Muscle of leg (tissue), 3 donors: ENCODE measurements at regions not wholly inside any gene's neighbourhood (a gene's known extent, or its start where the extent isn't known, plus 50 kb on each side); places are given as distances from the start of the nearest gene placed in this dataset.

Experiments used
- DNase-seq: peaks from one replicate; pipeline ENCODE4 v3.0.0; 2013
- H3K27ac ChIP-seq: one replicate; pipeline ENCODE4 v1.5.1; 2013; ENCODE audit warnings: mild to moderate bottlenecking, low read length, control low read depth
- H3K27me3 ChIP-seq: one replicate; pipeline ENCODE4 v1.6.1; 2013; ENCODE audit warnings: low read length; ENCODE audit not compliant: control insufficient read depth, insufficient read depth
- H3K36me3 ChIP-seq: one replicate; pipeline ENCODE4 v1.6.1; 2013; ENCODE audit warnings: low read length; ENCODE audit not compliant: control insufficient read depth, insufficient read depth
- H3K4me1 ChIP-seq: one replicate; pipeline ENCODE4 v1.6.1; 2013; ENCODE audit warnings: low read length; ENCODE audit not compliant: control insufficient read depth, insufficient read depth
- H3K4me3 ChIP-seq: one replicate; pipeline ENCODE4 v1.5.1; 2013; ENCODE audit warnings: low read length, control low read depth
- H3K9me3 ChIP-seq: replicated peaks from 2 replicates; pipeline ENCODE4 v1.6.1; 2013; ENCODE audit warnings: low read depth, low read length; ENCODE audit not compliant: control insufficient read depth
- WGBS: methylation state at CpG from one replicate; pipeline ENCODE4 v1.1.5; 2013; ENCODE audit warnings: missing lambda C conversion rate; ENCODE audit not compliant: insufficient coverage; 5-methylcytosine and 5-hydroxymethylcytosine counted together

DNA sequence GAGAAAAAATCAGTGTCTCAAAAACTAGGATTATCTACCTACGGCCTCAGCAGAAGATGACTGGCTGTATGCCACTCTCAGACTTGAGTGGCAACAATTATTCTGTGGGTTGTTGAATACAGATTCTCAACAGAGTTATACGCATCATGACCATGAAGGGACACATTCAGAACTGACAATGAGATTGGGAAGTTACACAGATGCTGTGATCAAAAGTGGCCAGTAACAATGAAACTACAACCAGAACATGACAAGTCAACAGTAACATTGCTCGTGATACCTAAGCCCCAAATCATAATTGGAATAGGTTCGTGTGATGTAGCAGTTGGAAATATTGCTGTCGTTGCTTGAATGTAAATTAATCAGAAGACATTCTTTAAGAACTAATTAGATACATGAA is 957.5 kb upstream of the CDH9 start:
- H3K27ac ChIP-seq, result no peak overlapping the region
- no peaks in the 10 kb centered on the region for H3K36me3 ChIP-seq
- WGBS, result no CpG with 5 or more reads among the region's 5 CpGs
- H3K9me3 ChIP-seq, result peaks cover 2% of the 10 kb centered on the region
- H3K27me3 ChIP-seq, result no peaks in the 10 kb centered on the region
- H3K4me3 ChIP-seq, result no peak overlapping the region
- H3K4me1 ChIP-seq, result no peaks in the 10 kb centered on the region
- DNase-seq, result no peak

DNA sequence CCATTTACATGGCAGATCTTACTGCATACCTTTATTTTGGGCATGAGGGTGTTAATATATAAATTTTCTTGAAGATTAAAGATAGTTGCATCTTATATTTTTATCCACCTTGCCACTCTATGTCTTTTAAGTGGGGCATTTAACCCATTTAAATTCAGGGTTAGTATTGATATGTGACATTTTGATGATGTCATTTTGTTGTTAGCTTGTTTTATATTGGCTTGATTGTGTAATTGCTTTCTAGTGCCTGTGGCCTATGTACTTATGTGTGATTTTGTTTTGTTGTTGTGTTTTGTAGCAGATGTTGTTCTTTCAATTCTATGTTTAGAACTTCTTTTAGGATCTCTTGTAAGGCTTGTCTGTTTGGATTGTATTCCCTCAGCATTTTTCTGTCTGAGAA is 939.9 kb upstream of the CDH9 start:
- H3K9me3 ChIP-seq, result peaks cover 5% of the 10 kb centered on the region
- DNase-seq, result no peak
- no peaks in the 10 kb centered on the region for H3K36me3 ChIP-seq
- no peaks in the 10 kb centered on the region for H3K4me1 ChIP-seq
- H3K27ac ChIP-seq, result no peak overlapping the region
- H3K4me3 ChIP-seq, result no peak overlapping the region
- H3K27me3 ChIP-seq, result no peaks in the 10 kb centered on the region

DNA sequence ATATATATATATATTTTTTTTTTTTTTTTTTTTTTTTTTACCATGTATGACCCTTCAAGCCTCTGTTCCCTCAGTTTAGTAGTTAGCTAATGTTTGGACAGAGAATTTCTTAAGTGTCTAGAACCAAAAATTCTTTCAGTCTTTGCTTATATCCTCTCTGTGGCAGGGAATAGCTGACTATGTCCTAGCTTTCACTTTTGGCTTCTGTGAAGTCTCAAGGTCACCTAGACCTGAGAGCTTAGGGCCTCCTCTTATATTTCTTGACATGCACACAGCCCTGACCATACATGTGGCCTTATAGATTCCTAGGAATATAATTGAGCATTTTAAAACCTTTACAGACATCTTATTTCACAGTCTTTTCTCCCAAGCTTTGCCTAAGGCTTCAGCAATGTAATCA is 930.8 kb upstream of the CDH9 start:
- no peaks in the 10 kb centered on the region for H3K4me1 ChIP-seq
- no peak overlapping the region for H3K27ac ChIP-seq
- no peaks in the 10 kb centered on the region for H3K27me3 ChIP-seq
- H3K4me3 ChIP-seq, result no peak overlapping the region
- DNase-seq, result peak; percentile 2
- no peaks in the 10 kb centered on the region for H3K36me3 ChIP-seq
- peaks cover 7% of the 10 kb centered on the region for H3K9me3 ChIP-seq

DNA sequence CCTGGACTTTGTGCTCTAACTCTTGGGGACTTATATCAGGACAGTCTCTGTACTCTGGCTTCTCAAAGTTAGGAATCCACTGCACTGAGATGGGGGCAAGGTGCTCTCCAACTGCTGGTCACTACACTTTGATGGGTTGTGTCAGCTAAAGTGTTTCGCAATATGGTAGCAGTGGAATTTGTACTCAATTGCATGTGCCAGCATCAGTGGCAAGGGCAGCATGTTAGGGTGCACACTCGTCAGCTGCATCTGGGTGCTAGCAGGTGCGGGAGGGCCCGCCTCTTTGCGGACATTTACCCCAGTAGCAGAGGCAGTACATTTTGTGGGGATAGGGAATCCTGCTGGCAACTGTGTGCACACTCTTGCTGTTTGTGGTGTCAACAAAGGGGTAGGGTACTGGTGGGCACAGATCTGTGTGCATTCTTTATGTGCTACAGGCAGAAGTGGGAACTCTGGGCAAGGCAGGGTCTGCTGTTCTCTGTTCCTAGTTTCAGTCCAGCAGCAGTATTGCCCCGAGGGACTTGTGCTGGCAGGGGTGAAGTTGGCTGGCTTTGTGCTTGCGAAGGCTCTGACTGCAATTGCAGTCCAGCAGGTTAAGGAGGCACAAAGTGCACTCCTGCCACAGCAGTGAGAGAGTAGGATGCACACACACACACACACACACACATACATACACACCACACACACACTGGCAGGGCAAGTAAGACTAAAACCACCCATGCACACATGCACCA is 924.8 kb upstream of the CDH9 start:
- WGBS, result 94% methylated on average over 6 of the region's 7 CpGs
- no peak overlapping the region for H3K27ac ChIP-seq
- H3K9me3 ChIP-seq, result peaks cover 15% of the 10 kb centered on the region
- no peaks in the 10 kb centered on the region for H3K36me3 ChIP-seq
- no peaks in the 10 kb centered on the region for H3K27me3 ChIP-seq
- no peaks in the 10 kb centered on the region for H3K4me1 ChIP-seq
- no peak for DNase-seq
- H3K4me3 ChIP-seq, result no peak overlapping the region

DNA sequence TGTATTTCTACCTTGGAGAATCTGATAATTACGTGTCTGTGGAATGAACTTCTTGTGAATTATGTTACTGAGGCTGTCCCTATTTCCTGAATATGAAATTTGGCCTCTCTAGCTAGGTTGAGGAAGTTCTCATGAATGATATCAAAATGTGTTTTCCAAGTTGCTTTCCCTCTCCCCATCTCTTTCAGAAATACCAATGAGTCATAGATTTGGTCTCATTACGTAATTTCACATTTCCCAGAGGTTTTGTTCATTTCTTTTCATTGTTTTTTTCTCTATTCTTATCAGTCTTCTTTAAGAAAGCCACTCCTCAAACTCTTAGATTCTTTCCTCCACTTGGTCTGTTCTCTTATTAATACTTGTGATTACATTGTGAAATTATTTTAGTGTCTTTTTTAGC is 923.8 kb upstream of the CDH9 start:
- no peaks in the 10 kb centered on the region for H3K27me3 ChIP-seq
- H3K36me3 ChIP-seq, result no peaks in the 10 kb centered on the region
- 50% methylated on average over 1 of the region's 2 CpGs for WGBS
- H3K27ac ChIP-seq, result no peak overlapping the region
- H3K9me3 ChIP-seq, result peaks cover 15% of the 10 kb centered on the region
- DNase-seq, result no peak
- no peaks in the 10 kb centered on the region for H3K4me1 ChIP-seq
- H3K4me3 ChIP-seq, result no peak overlapping the region

DNA sequence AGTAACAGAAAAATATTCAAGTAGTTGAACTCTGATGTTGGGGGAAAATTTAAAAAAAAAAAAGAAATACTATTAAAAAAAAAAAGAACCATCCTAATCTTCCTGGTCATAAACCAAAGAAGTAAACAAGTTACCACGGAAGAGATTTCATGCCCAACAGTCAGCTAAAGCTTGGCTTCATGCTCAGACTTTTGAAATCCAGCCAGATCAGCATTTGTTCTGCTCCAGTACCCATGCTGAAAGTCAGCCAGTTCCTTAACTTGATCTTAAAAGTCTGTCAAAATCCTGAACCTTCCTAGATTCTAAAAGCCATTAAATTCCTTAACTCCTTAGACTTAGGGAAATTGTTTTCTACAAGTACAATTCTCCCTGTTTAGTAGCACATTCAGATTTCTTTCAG is 908.7 kb upstream of the CDH9 start:
- Histone ChIP-seq H3K4me1 (no peaks in the 10 kb centered on the region), H3K4me3 (no peak overlapping the region), H3K9me3 (no peaks in the 10 kb centered on the region), H3K36me3 (no peaks in the 10 kb centered on the region), H3K27me3 (no peaks in the 10 kb centered on the region), H3K27ac (no peak overlapping the region)
- peak; percentile 7 for DNase-seq
- WGBS, result 63% methylated on average over 1 of the region's 1 CpG

DNA sequence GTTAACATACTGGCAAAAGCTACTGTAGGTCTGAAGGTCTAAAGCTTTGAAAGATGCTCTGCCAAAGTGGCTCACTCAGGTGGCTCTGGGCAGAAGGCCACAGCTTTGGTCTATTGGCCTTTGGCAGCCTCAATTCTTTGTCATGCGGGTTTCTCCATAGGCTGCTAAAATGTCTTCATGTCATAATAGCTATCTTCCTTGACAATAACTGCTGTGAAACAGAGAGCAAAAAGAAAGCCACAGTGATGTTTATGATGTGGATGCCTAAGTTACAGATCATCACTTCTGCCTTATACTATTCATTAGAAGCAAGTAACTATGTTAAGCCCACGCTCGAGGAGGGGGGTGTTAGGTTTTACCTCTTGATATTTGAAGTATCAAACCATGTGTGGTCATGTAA is 906.1 kb upstream of the CDH9 start:
- Histone ChIP-seq H3K27ac (no peak overlapping the region), H3K9me3 (no peaks in the 10 kb centered on the region), H3K4me1 (no peaks in the 10 kb centered on the region), H3K4me3 (no peak overlapping the region), H3K27me3 (no peaks in the 10 kb centered on the region), H3K36me3 (no peaks in the 10 kb centered on the region)
- no peak for DNase-seq
- no CpG with 5 or more reads among the region's 3 CpGs for WGBS

DNA sequence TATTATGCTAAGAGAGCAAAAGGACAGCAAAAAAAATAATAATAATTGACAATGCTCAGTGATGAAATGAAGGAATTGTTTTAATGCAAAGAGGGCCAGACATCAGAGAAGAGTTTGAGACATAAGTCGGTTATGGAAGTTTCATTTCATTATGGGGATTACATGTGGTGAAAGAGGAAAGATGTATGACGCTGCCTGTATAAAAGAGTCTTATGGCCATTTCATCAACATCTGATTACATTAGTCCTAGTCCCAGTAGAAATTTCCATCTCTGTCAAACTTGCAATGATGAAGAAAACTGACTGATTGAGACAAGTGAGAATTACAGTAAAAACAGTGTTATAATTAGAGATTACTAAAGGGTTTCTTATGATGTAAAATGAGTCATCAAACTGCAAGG is 900.6 kb upstream of the CDH9 start:
- WGBS, result no CpG with 5 or more reads among the region's 2 CpGs
- H3K36me3 ChIP-seq, result no peaks in the 10 kb centered on the region
- DNase-seq, result no peak
- no peaks in the 10 kb centered on the region for H3K4me1 ChIP-seq
- H3K27ac ChIP-seq, result no peak overlapping the region
- H3K4me3 ChIP-seq, result no peak overlapping the region
- no peaks in the 10 kb centered on the region for H3K9me3 ChIP-seq
- no peaks in the 10 kb centered on the region for H3K27me3 ChIP-seq

DNA sequence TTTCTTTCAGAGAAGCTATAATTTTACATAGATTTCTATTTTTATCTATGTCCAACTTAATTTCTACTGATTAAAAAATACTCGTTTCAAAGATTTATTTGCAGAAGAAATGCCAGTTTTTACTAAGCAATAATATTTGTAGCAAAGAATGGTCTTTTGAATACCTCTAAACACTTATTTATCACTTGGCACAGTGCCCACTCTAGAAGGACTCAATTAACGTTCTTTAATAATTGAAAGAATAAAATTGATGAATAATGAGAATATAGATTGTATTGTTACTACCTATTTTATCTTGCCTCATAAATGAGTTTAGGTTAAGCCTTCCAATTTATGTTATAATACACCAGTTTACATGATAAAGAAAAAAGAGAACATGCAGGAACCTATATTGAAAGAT is 889.7 kb upstream of the CDH9 start:
- Histone ChIP-seq H3K36me3 (no peaks in the 10 kb centered on the region), H3K27ac (no peak overlapping the region), H3K9me3 (no peaks in the 10 kb centered on the region), H3K4me3 (no peak overlapping the region), H3K4me1 (no peaks in the 10 kb centered on the region), H3K27me3 (no peaks in the 10 kb centered on the region)
- no CpG with 5 or more reads among the region's 2 CpGs for WGBS
- no peak for DNase-seq

DNA sequence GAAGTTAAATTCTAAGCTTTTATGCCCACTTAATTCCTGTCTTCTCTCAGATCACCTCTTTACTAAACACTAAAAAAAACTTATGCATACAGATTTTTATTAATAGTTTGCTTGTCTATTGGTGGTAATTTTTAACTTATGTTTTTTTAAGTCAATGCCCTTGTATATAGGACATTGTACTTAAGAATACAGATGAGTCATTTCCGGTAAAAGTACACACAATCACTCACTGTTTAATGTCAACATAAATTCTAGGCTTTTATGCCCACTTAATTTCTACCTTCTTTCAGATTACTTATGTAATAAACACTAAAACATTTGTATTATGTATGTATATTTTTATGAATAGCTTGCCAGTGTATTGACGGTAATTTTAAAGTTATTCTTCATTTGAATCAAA is 872.8 kb upstream of the CDH9 start:
- Histone ChIP-seq H3K9me3 (peaks cover 4% of the 10 kb centered on the region), H3K4me3 (no peak overlapping the region), H3K27me3 (no peaks in the 10 kb centered on the region), H3K27ac (no peak overlapping the region), H3K36me3 (no peaks in the 10 kb centered on the region), H3K4me1 (no peaks in the 10 kb centered on the region)
- WGBS, result no CpG with 5 or more reads among the region's 2 CpGs
- no peak for DNase-seq

DNA sequence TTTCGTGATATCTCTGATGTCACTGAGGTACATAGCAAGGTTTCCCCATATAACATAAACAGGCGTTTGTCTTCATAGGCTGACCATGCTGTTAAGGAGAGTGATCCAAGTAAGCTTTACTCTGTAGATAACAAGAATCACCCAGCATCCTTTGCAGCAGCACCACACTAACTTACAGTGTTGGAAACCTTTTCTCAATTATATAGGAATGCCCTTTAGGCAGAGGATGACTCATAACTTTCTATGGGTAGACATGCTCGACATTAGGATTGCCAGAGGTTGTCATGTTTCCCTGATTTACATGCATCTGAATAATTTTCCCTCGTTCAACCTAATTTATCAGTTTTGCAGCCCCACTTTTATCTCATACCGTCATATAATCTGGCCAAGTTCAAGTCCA is 870.0 kb upstream of the CDH9 start:
- no peak for DNase-seq
- H3K4me3 ChIP-seq, result no peak overlapping the region
- H3K27me3 ChIP-seq, result no peaks in the 10 kb centered on the region
- H3K4me1 ChIP-seq, result no peaks in the 10 kb centered on the region
- no peaks in the 10 kb centered on the region for H3K36me3 ChIP-seq
- peaks cover 4% of the 10 kb centered on the region for H3K9me3 ChIP-seq
- H3K27ac ChIP-seq, result no peak overlapping the region
- WGBS, result 60% methylated on average over 1 of the region's 5 CpGs
